ENCODE measurements at regions not wholly inside any gene's neighbourhood (a gene's known extent, or its start where the extent isn't known, plus 50 kb on each side); places are given as distances from the start of the nearest gene placed in this dataset.
A peak's percentile ranks its signal among the peaks of the same experiment; 100 is the strongest.

DNA sequence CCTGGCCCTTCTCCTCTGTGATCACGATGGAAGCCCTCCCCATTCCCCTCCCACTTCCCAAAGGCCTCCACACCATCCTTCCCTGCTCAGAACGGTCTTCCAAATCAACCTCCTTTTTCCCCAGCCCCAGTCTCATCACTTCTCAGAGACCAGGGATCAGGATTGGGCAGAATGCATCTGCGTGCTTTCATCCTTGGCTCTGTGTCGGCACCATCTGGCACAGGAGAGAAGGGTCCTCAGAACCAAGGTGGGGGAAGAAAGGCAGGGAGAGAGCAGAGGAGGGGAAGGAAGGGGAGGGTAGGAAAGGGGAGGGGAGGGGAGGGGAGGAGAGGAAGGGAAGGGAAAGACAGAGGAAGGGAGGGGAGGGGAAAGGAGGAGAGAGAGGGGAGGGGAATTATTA lies 52.4 kb upstream of the FICD start:
- DNase-seq (ENCODE audit: insufficient read length, low spot score) (no peak), FAIRE-seq (no peak)

DNA sequence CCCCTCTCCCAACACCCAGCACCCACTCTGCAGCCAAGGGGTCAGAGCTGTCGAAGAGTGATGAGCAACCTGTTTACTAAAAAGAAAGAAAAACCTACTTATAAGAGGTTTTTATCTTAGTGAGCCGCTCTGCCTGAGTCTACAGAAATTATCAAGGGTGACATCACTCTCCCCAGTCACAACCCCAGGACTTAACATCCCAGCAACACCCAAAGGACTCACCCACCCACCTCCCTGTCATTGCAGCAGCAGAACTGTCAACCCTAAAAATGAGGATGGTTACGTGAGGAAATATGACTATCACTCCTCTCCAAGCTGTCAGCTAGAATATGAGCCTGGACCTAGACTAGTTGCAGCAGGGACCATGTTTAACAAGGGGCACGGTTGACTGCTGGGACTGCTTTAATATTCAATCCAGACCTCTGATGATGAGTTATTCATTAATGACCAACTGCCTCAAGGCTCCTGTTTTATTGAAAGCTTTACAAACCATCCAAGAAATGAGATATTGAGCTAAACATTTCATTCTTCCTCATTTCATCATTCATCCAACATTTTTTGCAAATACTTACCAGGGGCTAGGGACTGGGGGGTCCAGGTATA lies 53.9 kb upstream of the FICD start:
- no peak for FAIRE-seq
- DNase-seq (ENCODE audit: insufficient read length, low spot score), result no peak

DNA sequence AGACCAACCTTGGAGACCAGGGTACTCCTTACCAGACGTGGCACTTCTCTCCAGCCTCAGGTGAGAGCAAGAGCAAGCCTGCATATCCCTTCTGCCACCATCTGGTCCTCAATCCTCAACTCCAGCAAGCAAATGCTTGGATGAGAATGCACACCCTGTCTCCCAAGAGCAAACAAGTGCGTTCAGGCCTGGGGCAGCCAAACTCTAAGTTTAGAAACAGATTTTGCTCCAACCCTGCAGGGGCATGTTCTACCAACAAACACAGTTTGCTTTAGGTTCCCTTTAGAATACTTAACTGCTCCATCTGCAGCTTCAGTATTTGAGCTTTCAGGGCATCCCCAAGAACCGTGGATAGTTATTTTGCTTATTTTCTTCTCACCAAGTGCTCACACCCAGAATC lies 55.9 kb upstream of the FICD start:
- FAIRE-seq (no peak), DNase-seq (ENCODE audit: insufficient read length, low spot score) (no peak)

DNA sequence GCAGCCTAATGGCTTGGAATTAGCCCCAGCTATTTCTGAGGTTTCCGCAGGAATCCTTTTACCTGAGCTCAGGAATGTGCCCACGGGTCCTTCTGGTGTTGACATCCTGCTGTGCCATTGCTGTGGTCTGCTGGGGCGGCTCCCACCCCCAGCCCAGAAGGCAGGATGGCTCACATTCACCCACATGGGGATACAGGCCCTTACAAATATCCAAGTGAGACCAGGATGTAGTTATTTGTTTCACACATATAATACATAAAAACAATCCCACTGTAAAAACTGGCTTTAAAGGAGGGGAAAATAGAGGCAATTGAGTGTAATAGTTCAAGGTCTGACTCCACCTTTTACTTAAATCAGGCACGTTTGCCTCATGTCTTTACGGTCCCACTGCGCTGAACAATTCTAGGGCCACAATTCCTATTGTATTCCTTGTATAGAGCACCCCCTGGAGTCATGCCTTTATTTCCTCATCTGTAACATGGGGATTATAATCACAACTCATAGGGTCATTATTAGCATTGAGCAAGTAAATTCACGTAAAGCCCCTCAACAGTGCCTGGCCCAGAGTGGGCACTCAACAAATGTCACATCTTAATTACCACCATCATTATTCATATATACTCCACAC lies 57.2 kb upstream of the FICD start:
- FAIRE-seq (no peak), DNase-seq (ENCODE audit: insufficient read length, low spot score) (no peak)

DNA sequence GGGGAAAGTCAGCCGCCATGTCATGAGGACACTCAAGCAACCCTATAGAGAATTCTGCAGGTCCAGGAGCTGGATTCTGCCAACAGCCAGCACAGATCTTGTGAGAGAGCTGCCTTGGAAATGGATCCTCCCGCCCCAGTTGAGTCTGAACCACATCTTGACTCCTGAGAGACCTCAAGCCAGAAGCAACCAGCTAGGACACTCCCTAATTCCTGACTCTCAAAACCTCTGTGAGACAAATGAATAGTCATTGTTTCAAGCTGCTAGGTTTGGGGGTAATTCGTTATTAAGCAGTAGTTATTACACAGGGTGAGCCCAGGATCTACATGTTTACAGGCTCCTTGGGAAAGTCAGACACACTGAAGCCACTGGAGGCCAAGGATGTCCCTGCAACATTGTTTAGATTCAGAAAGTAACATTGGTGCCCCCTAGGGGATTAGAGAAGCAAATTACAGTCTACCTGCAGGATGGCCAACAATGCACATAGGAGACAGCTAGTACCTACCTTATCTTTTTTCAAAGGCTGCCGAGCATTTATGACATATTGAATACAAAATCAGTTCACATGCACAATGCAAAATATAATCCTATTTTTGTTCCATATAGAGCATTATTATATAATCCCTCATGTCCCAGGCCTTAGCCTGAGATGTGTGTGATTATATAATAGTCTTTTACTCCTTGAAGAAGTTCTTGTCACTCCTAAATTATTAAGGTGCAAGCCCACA lies 57.9 kb upstream of the FICD start:
- FAIRE-seq (no peak), DNase-seq (ENCODE audit: insufficient read length, low spot score) (peak; percentile 68)

DNA sequence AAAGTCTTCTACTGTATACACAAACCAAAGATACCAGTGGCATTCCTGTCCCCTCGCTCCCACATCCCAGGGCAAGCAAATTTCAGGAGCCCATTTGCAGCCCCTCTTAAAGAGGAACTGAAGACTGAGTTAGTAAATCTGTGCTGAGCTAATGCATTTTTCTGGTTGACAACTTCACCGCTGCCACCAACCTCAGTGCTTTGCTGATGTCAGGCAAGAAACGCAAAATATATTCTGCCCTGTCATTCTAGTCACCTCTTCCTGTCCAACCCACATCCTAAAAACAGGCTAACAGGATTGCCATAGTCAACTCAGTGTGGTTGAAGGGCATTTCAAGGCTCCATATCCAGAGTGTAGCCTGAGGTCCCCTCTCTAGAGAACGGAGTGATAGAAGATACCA lies 59.4 kb upstream of the FICD start:
- no peak for DNase-seq (ENCODE audit: insufficient read length, low spot score)
- no peak for FAIRE-seq

DNA sequence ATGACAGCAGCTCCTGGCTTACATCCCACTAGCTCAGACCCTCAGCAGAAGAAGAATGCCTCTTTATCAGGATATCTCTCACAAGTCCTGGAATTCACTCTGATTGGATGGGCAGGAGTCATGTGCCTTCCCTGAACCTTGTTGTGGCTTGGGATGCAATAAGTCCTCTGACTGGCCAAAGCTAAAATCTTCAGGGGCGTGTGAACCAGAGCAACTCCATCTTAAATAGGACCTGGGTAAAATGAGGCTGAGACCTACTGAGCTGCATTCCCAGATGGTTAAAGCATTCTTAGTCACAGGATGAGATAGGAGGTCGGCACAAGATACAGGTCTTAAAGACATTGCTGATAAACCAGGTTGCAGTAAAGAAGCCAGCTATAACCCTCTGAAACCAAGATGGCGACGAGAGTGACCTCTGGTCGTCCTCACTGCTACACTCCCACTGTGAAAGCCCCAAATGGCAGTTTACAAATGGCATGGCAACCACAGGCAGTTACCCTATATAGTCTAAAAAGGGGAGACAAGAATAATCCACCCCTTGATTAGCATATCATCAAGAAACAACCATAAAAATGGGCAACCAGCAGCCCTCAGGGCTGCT lies 60.4 kb upstream of the FICD start:
- no peak for DNase-seq (ENCODE audit: insufficient read length, low spot score)
- FAIRE-seq, result no peak

DNA sequence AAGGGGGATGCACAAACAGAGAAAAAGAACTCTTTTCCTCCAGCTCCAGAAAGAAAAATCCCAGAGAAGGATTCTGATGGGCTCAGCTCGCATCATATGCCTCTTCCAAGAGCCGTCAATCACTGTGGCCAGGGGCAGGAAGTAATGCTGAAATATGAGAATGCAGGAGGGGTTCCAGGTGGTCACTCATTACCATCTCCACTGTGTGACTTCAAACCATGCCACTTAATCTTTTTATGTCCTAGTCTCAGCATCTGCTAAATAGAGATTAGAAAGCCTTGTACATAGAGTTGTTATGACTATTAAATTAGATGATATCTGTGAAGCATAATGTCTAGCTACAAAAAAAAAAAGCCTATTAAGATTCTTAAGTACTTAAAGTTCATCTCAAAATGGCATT lies 65.6 kb upstream of the FICD start:
- FAIRE-seq, result no peak
- no peak for DNase-seq (ENCODE audit: insufficient read length, low spot score)

DNA sequence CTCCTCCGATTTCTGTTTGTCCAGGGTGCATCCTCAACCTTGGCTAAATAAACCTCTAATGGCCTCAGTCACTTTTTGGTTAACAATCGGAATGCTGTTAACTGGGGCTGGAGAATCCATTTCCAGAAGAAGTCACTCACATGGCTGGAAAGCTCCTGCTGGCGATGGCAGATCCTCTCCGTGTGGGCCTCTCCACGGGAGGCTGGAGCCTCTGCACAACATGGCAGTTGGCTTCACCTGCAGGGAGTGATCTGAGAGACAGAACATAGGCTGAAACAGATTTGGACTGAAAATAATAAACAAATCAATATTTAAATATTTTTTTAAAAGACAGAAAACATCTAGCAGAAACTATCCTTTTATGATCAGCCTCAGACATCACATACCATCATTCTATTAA lies 66.8 kb upstream of the FICD start:
- DNase-seq (ENCODE audit: insufficient read length, low spot score) (no peak), FAIRE-seq (no peak)

DNA sequence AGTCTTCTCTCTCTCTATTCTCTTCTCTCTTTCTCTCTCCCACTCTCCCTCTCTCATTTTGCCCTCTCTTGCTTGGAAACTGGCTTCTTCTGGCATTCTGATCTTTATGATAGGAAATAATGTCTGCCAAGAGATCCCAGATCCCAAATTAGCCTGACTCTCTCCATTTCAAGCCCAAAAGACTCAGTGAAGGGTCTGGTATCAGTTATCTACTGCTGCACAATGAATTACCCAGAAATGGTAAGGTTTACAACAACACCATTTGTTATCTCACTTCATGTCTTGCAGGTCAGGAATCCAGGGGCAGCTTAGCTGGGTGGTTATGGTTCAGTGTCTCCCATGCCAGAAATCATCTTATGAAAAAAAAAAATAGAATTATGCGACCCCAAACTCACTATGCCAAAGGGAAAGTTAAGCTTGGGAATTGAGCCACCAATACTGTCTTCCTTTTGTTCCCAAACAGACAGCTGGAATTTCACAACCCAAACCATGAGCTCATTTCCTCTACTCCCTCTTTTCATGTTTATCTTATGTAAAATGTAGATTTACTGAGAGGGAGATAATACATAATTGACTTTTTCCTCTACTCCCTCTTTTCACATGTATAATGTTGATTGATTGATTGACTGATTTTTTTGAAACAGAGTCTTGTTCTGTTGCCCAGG lies 67.8 kb upstream of the FICD start:
- FAIRE-seq, result no peak
- DNase-seq (ENCODE audit: insufficient read length, low spot score), result no peak

DNA sequence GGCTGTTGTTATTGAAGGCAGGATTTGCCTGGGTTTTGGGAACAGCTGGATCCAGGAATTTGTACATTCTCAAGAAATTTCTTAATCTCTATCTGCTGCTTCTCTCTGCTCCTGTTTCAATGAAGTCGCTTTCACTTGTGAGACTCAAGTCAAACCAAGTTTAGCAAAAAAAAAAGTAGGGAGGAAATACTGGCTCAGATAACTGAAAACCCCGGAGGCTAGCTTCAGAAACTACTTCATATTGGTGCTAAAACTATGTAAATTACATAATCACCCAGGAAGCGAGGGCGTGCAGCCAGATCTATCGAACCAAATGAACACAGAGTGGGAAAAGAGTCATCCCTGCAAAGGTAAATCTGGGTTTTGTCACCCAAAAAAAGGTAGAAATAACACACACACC lies 68.3 kb upstream of the FICD start:
- no peak for DNase-seq (ENCODE audit: insufficient read length, low spot score)

DNA sequence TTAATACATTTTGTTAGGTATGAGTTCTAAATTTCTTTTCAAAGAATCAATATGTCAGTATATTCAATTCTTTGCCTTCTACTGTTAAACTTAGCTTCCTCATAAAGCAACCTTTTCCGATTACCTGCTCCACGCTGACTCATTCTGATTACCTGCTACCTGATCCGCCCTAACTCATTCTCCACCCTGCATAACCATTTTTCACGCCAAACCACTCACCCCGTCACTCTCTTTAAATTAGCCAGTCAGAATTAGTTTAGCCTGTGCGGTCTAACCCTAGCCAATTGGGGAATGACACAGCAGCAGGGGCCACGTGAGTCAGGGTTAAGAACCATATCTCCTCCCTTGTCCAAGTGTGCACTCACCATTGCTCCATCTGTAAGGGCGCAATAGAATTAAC lies 72.2 kb upstream of the FICD start:
- no peak for FAIRE-seq
- no peak for DNase-seq (ENCODE audit: insufficient read length, low spot score)

More for the DNA sequence above, 68.3 kb upstream of the FICD start:
- FAIRE-seq, result no peak

DNA sequence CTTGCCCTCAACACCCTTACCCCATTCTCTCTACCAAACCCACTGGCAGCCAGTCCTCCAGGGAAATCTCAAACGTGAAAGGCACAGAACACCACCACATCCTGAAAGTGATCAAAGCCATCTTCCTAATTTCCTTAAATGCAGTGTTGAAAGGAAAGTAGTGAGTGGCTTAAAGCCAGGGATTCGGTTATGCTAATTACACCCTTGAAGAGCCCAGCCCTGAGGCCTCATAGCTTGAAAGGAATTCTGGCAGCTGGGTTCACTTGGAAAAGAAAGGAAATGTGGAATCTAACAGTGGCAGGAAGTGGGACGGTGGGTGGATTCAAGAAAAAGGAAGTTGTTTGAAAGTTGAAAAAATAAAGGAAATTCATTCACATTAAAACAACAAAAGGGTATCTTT lies 73.0 kb upstream of the FICD start:
- DNase-seq (ENCODE audit: insufficient read length, low spot score) (no peak), FAIRE-seq (no peak)

DNA sequence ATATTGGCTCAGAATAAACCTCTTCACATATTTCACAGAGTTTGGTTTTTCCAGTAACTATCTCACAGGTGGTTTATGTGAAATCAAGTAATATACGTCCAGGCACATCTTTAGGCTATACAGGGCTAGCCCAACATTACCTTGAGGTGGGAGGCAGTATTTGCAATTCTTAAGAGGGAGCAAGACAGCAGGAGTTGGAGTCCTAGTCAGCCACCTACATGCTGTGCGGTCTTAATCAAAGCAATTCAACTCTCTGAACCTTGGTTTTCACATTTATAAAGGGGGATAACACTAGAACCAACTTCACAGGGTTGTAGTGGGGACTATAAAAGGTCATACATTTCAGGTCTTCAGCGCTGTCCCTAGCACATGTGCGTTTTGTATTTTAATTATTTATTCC lies 73.5 kb upstream of the FICD start:
- DNase-seq (ENCODE audit: insufficient read length, low spot score), result no peak

DNA sequence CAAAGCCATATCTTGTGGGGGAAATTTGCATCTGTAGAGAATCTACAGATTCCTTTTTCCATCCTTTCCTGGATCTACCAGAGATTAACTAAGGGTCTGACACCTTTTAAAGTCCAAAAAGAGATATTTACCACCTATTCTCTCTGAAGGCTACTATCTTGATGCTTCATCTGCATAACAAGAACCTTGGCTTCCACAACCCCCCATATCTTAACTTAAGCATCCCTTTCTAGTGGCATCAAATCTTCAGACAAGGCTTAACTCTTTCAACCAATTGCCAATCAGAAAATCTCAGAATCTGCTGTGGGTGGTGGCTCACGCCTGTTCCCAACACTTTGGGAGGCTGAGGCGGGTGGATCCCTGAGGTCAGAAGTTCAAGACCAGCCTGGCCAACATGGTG lies 74.3 kb upstream of the FICD start:
- no peak for FAIRE-seq
- DNase-seq (ENCODE audit: insufficient read length, low spot score), result no peak

More for the DNA sequence above, 73.5 kb upstream of the FICD start:
- no peak for FAIRE-seq

DNA sequence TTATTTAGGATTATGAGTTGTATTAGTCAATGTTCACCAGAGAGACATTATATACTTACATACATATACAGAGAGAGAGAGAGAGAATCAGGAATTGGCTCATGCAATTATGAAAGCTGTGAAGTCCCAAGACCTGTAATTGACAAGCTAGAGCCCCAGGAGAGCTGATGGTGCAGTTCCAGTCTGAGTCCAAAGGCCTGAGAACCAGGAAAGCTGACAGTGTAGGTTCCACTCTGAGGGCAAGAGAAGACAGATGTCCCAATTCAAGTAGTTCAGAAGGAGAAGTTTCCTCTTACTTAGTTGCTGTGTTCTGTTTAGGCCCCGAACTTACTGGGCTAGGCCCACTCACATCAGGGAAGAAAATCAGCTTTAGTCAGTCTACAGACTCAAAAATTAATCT lies 76.4 kb upstream of the FICD start:
- FAIRE-seq (no peak), DNase-seq (ENCODE audit: insufficient read length, low spot score) (no peak)

DNA sequence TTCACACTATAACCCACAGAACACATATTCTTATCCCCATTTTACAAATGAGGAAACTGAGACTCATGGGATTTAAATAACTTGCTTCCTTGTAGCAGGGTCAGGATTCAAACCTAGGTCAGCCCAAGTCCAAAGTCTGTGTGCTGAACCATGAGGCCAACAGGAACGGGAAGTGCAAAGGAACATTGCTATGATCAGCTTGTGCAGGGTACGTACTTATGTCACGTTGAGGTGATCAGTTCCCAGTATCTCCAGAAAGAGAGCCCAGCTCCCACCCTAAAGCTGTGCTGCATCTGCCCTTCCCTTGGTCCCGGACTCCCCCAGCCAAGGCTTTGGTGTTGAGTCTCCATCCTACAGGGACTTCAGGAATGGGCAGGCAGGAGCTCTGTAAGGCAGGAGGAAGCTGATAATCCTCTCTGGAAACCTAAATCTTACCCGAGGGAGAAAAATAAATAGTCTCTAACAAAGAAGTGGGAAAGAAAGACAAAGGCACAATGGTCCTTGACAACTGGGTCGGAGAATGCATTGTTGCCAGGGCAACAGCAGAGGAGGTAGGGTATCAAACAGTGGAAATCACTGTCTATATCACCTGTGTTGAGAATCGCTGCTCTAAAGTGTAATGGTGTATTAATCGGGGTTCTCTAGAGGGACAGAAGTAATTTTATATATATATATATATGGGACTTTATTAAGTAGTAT lies 82.5 kb upstream of the FICD start:
- DNase-seq (ENCODE audit: insufficient read length, low spot score) (no peak), FAIRE-seq (no peak)

DNA sequence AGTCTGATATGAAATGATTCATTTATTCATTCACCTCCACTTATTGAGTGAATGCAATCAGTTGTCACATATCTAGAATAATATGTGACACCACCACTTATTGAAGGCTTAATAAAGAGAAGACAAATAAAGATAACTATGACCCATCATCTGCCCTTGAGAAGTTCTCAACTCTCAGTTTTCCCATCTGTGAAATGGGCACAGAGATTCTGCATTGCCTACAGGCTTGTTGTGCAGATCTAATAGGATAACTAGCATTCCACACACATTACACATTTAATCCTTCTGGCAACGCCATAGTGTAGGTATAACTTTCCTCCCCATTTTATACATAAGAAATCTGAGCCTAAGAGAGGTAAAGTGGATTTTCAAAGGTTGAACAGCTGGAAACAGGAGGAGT lies 84.2 kb upstream of the FICD start:
- FAIRE-seq (no peak), DNase-seq (ENCODE audit: insufficient read length, low spot score) (no peak)

DNA sequence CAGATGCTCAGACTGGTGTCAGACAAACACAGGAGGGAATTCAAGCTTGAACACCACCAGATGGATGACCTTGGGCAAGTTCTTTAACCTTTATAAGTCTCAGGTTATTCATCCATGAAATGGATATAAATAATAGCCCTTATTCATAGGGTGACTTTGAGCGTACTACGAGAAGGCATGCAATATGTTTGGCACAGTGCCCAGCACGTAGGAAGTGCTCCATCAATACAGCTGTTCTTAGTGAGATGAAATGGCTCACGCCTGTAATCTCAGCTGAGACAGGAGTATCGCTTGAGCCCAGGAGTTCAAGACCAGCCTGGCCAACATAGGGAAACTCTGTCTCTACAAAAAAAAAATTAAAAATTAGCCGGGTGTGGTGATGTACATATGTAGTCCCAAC lies 84.8 kb upstream of the FICD start:
- FAIRE-seq, result no peak

DNA sequence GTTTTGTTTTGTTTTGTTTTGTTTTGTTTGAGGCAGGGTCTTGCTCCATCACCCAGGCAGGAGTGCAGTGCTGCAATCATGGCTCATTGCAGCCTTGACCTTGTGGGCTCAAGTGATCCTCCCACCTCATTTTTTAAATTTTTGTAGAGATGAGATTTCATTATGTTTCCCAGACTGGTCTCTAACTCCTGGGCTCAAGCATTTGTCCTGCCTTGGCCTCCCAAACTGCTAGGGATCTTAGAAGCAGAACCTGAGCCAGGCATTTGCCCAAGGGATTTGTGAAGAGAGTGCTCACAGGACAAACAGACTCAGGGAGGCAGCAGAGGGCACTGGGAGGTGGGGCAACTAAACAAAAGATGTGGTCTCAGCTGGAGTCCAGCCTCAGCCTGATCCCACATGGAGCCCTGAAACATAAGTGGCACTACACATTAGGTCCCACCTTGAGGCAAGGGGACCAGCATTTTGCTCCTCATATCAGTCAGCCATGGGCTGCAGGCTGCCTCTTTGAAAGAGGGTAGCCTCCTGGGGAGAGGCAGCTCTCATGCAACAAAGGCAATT lies 86.2 kb upstream of the CMKLR1 start:
- FAIRE-seq (no peak), DNase-seq (ENCODE audit: insufficient read length, low spot score) (no peak)

More for the DNA sequence above, 84.8 kb upstream of the FICD start:
- DNase-seq (ENCODE audit: insufficient read length, low spot score), result no peak

Measured in HTR-8/SVneo (cell line).